ENCODE measurements at regions not wholly inside any gene's neighbourhood (a gene's known extent, or its start where the extent isn't known, plus 50 kb on each side); places are given as distances from the start of the nearest gene placed in this dataset.

DNA sequence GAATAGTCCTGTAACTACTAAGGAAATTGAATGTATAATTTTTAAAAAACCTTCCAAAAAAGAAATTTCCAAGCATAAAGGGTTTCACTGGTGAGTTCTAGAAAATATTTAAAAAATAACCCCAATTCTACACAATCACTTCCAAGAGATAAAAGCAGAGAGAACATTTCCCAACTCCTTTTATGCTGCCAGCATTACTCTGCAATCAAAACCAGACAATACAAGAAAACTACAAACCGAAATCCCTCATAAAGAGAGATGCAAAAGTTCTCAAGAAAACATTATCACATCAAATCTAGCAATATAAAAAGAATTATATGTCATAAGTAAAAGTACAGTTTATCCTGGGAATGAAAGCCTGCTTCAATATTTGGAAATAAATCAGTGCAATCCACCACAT lies 84.8 kb downstream of the OAT start:
- no peak overlapping the region for H2AFZ ChIP-seq (ENCODE audit: low read depth)
- TF ChIP-seq, protein P1, sequence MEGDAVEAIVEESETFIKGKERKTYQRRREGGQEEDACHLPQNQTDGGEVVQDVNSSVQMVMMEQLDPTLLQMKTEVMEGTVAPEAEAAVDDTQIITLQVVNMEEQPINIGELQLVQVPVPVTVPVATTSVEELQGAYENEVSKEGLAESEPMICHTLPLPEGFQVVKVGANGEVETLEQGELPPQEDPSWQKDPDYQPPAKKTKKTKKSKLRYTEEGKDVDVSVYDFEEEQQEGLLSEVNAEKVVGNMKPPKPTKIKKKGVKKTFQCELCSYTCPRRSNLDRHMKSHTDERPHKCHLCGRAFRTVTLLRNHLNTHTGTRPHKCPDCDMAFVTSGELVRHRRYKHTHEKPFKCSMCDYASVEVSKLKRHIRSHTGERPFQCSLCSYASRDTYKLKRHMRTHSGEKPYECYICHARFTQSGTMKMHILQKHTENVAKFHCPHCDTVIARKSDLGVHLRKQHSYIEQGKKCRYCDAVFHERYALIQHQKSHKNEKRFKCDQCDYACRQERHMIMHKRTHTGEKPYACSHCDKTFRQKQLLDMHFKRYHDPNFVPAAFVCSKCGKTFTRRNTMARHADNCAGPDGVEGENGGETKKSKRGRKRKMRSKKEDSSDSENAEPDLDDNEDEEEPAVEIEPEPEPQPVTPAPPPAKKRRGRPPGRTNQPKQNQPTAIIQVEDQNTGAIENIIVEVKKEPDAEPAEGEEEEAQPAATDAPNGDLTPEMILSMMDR (conservative IDR thresholded peaks at IDR 0.05; ENCODE audit: low read depth, low read length): no peak
- H3K27ac ChIP-seq: no peak overlapping the region
- H3K4me3 ChIP-seq (IDR thresholded peaks at IDR 0.05; ENCODE audit: insufficient read depth, low read depth, low read length): no peak overlapping the region
- no peak overlapping the region for H3K4me2 ChIP-seq
- no peaks in the 10 kb centered on the region for H4K20me1 ChIP-seq (ENCODE audit: insufficient read depth)
- no peaks in the 10 kb centered on the region for H3K36me3 ChIP-seq (ENCODE audit: insufficient read depth)
- H3K4me1 ChIP-seq (ENCODE audit: low read depth, poor library complexity, severe bottlenecking): no peaks in the 10 kb centered on the region
- H3K9ac ChIP-seq: no peak overlapping the region
- H3K79me2 ChIP-seq (ENCODE audit: insufficient read depth, low read depth): no peaks in the 10 kb centered on the region
- no peaks in the 10 kb centered on the region for H3K27me3 ChIP-seq (ENCODE audit: insufficient read depth, low read depth)

DNA sequence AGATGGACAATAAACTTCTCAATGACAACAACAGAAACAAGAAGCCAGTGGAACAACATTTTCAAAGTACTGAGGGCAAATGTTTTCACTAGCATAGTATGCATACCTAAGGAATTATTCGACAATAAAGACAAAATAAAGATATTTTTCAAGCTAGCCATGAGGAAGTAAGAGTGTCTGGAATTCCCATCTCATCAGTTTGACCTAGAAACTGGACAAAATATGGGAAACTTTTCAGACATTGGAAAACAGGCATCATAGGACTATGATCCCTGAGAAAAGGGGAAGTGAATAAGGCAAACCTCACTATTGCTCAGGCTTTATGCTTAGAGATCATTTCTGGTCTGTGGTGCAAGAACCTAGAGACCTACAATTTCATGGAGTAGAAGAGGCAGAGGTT lies 86.3 kb downstream of the OAT start:
- no peak overlapping the region for H3K9ac ChIP-seq
- H3K27ac ChIP-seq: no peak overlapping the region
- no peaks in the 10 kb centered on the region for H3K79me2 ChIP-seq (ENCODE audit: insufficient read depth, low read depth)
- no peaks in the 10 kb centered on the region for H4K20me1 ChIP-seq (ENCODE audit: insufficient read depth)
- H3K4me1 ChIP-seq (ENCODE audit: low read depth, poor library complexity, severe bottlenecking): no peaks in the 10 kb centered on the region
- TF ChIP-seq, protein P1 (conservative IDR thresholded peaks at IDR 0.05; ENCODE audit: low read depth, low read length): no peak
- no peak overlapping the region for H3K4me3 ChIP-seq (IDR thresholded peaks at IDR 0.05; ENCODE audit: insufficient read depth, low read depth, low read length)
- H2AFZ ChIP-seq (ENCODE audit: low read depth): no peak overlapping the region
- H3K36me3 ChIP-seq (ENCODE audit: insufficient read depth): no peaks in the 10 kb centered on the region
- no peak overlapping the region for H3K4me2 ChIP-seq
- no peaks in the 10 kb centered on the region for H3K27me3 ChIP-seq (ENCODE audit: insufficient read depth, low read depth)

DNA sequence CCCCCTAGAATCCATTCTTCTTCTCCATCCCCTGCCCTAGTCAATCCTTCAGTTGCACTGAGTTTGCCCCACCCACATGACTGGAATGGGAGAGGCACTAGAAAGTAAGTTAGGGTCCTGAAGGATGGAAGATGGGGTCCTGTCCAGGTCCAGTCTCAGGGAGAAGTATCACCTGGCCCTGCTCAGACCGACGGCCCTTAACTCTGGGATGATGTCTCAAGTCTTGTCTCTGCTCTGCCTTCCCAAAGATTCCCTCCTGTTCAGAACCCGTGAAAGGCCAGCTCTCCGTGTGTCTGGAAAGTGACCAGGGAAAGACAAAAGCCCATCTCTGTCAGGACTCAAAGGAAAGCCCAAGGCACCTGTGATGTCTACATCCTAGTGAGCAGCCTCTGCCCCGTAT lies 88.8 kb downstream of the OAT start:
- H3K79me2 ChIP-seq (ENCODE audit: insufficient read depth, low read depth): no peaks in the 10 kb centered on the region
- no peaks in the 10 kb centered on the region for H3K27me3 ChIP-seq (ENCODE audit: insufficient read depth, low read depth)
- no peak overlapping the region for H3K9ac ChIP-seq
- H3K4me1 ChIP-seq (ENCODE audit: low read depth, poor library complexity, severe bottlenecking): no peaks in the 10 kb centered on the region
- TF ChIP-seq, protein P1 (conservative IDR thresholded peaks at IDR 0.05; ENCODE audit: low read depth, low read length): no peak
- no peak overlapping the region for H3K4me3 ChIP-seq (IDR thresholded peaks at IDR 0.05; ENCODE audit: insufficient read depth, low read depth, low read length)
- H3K36me3 ChIP-seq (ENCODE audit: insufficient read depth): no peaks in the 10 kb centered on the region
- H3K27ac ChIP-seq: no peak overlapping the region
- H3K4me2 ChIP-seq: no peak overlapping the region
- H2AFZ ChIP-seq (ENCODE audit: low read depth): no peak overlapping the region
- no peaks in the 10 kb centered on the region for H4K20me1 ChIP-seq (ENCODE audit: insufficient read depth)

DNA sequence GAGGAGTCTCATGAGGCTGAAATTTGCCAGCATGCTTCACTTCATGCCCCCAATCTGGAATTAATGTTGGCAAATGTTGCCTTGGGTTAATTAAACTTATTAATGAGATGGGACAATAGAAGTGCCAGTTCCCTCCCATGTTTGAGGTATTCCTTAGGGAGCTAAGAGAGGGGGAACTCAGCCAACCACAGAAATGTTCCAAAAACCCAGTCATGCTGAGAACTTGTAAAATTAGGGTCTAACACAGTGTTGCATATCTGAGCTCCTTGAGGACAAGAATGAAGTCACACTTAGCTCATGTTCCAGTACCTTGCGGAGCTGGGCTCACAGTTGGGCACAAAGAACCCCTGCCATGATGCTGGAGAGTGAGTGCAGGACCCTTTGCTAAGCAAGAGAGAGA lies 89.4 kb downstream of the OAT start:
- TF ChIP-seq, protein P1 (conservative IDR thresholded peaks at IDR 0.05; ENCODE audit: low read depth, low read length): no peak
- Histone ChIP-seq H2AFZ (ENCODE audit: low read depth) (no peak overlapping the region), H3K27me3 (ENCODE audit: insufficient read depth, low read depth) (no peaks in the 10 kb centered on the region), H4K20me1 (ENCODE audit: insufficient read depth) (no peaks in the 10 kb centered on the region), H3K27ac (no peak overlapping the region), H3K4me1 (ENCODE audit: low read depth, poor library complexity, severe bottlenecking) (no peaks in the 10 kb centered on the region), H3K79me2 (ENCODE audit: insufficient read depth, low read depth) (no peaks in the 10 kb centered on the region), H3K4me2 (no peak overlapping the region), H3K4me3 (IDR thresholded peaks at IDR 0.05; ENCODE audit: insufficient read depth, low read depth, low read length) (no peak overlapping the region), H3K9ac (no peak overlapping the region), H3K36me3 (ENCODE audit: insufficient read depth) (no peaks in the 10 kb centered on the region)

Measured in KMS-11 (cell line).